HG03565 (cell line): ENCODE measurements at regions not wholly inside any gene's neighbourhood (a gene's known extent, or its start where the extent isn't known, plus 50 kb on each side); places are given as distances from the start of the nearest gene placed in this dataset.

Experiments
- ATAC-seq: cut with Tn5 transposase; IDR thresholded peaks from one replicate; pipeline ENCODE4 v1.9.1; 2021; ENCODE audit warnings: mild to moderate bottlenecking, moderate library complexity; ENCODE audit not compliant: unreplicated experiment

DNA sequence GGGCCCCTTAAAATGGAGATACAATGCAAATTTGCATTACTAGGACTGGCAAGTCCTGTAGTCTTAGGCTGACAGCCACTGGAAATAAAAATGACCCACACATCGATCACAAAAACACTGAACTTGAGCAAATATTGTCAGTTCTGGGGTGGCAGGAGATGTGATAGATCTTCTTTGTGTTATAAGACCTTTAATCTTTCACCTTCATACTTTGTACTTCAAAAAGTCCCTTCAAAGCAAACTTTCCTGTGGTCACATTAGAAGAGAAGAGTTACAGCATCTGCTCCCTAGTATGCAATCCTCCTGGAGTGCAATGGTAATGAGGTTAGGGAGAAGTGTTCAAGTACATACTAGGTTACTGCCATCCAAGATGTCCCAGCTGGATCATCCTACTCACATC lies 149.4 kb upstream of the KCNMB2 start:
- no peak for ATAC-seq

- no peak for ATAC-seq
Observed at GRCh38 chr3:178388473-178388872, 147.8 kb upstream of the KCNMB2 start.

DNA sequence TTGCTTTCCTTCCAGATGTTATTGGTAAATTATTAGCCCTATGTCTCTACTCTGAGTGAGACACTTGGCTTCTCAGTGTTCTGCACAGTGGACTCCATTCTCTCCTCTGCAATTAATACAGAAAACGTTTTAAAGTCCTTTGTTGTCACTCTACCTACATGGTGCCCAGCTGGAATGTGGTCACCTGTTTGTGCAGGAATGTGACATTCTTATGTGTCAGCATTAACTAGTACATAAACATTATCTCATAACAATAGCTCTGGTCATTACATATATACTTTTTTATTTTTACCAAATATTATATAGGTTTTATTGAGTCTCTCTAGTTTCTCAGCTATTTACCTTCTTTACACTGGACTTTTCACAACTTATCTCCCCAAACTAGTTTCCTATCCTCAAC lies 147.0 kb upstream of the KCNMB2 start:
- no peak for ATAC-seq

DNA sequence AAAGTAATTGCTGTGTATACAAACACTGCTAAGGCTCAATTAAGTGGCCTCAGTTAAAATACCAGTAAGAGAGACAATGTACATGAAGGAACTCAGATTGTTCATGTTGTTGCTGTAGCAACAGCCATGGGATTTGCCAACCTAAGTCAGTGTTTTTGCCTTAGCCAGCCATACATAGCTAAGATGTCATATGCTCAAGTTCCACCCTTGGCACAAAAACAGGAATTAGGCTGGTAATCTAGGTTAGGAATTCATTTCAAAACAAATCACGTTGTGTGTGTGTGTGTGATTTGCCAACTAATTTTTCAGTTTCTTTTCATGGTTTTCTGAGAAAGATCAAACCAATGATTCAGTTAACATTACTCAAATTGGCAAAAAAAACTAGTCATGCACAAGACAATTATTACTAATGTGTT lies 143.7 kb upstream of the KCNMB2 start:
- ATAC-seq, result no peak

GRCh38 chr3:178393146-178393545 lies 143.1 kb upstream of the KCNMB2 start:
- no peak for ATAC-seq

GRCh38 chr3:178393824-178394223 lies 142.4 kb upstream of the KCNMB2 start:
- ATAC-seq, result no peak

- no peak for ATAC-seq
Observed at GRCh38 chr3:178396318-178396717, 139.9 kb upstream of the KCNMB2 start.

DNA sequence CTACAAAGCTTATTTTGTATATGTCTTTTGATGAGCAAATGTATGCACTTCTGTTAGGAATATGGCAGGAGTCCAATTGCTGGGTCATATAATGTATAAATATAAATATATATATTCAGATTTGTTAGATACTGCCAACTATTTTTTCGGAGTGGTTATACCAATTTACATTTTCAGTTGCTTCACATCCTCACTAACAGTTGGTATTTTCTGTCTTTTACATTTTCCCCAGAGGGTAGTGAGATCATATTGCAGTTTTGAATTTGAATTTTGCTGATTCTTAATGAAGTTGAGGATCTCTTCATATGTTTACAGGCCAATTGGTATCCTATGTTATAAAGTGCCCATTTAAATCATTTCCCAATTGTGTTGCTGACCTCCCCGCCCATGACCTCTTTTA lies 139.0 kb upstream of the KCNMB2 start:
- no peak for ATAC-seq

DNA sequence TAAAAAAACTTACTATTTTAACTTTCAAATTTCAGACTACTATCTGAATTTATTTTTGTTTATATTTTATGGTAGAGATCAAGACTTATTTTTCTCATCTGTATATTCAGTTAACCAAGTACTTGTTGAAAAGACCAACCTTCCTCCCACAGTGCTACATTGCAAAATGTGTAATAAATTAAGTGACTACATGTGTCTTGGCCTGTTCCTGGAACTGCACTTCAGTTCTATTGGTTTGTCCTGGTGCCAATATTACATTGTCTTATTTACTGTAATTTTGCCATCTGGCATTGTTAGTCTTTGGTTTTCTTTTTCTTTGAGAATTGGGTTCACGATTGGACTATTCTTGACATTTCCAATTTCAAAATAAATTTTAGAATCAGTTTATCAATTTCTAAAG lies 138.4 kb upstream of the KCNMB2 start:
- ATAC-seq, result no peak

- no peak for ATAC-seq
Observed at GRCh38 chr3:178404961-178405360, 131.3 kb upstream of the KCNMB2 start.

- ATAC-seq, result no peak
Observed at GRCh38 chr3:178405531-178405930, 130.7 kb upstream of the KCNMB2 start.

DNA sequence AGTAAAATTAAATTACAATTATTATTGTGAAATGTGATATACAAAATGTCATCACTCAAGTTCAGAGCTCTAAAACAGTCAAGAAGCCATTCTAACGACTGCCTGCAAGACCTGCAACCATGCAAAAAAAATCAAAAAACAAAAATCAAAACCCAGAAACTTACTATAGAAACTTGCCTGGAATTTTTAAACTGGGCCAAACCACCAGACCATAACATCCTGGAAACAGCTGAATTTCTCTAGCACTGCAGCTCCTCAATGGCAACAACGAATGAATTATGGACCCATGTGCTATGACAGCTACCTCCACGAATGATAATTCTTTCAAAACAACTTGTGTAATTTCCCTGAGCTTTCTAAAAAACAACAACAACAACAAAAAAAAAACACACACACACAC lies 130.0 kb upstream of the KCNMB2 start:
- no peak for ATAC-seq

DNA sequence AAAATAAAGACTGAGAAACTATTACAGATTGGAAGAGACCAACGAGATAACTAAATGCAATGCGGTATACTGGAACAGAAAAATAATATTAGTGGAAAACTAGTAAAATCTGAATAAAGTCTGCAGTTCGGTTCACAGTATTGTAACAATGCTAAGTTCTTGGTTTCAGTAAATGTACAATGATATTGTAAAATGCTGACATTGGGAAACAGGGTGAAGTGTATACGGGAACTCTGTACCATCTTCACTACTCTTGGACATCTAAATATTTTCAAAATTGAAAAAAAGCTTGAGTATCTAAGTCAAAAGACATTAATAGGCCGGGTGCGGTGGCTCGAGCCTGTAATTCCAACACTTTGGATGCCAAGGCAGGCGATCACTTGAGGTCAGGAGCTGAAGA lies 120.9 kb upstream of the KCNMB2 start:
- ATAC-seq, result no peak

- ATAC-seq, result no peak
Observed at GRCh38 chr3:178417736-178418135, 118.5 kb upstream of the KCNMB2 start.

GRCh38 chr3:178419071-178419470 lies 117.2 kb upstream of the KCNMB2 start:
- ATAC-seq, result peak; percentile 40

DNA sequence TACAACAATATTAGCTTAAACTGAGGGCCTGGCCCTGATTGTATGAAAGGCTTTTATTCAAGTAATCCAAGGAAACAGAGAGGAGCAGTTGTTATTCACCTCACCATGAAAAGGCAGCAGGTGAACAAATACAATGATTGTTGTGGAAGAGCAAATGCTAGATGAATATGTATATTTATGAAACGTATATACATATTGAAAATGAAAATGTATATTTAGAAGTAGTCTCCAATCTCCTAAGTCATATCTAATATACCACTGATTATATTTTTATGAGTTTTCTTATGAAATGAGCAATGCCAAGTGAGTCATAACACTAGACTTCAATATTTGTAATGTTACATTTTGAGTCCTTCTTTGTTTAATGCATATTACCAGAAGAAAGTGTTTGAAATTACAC lies 116.2 kb upstream of the KCNMB2 start:
- peak; percentile 39 for ATAC-seq

- no peak for ATAC-seq
Observed at GRCh38 chr3:178421069-178421468, 115.2 kb upstream of the KCNMB2 start.

DNA sequence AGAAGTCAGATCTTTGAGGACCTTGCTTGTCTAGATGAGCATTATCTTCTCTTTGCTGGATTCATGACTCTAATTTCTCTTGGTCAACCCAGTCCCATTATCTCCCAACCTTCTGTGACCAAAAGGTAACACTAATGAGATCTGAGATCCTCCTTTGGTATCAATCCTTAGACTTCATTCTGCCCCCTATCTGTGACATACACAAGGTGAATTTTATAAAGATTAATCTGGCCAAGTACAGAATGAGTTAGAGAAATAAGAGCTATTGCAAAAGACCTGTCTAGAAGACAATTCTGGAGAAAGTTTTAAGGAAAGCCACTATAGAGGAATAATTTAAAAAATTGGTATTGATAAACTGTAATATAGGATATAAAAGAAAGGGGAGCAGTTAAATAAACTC lies 113.8 kb upstream of the KCNMB2 start:
- no peak for ATAC-seq

GRCh38 chr3:178428037-178428436 lies 108.2 kb upstream of the KCNMB2 start:
- ATAC-seq, result no peak

DNA sequence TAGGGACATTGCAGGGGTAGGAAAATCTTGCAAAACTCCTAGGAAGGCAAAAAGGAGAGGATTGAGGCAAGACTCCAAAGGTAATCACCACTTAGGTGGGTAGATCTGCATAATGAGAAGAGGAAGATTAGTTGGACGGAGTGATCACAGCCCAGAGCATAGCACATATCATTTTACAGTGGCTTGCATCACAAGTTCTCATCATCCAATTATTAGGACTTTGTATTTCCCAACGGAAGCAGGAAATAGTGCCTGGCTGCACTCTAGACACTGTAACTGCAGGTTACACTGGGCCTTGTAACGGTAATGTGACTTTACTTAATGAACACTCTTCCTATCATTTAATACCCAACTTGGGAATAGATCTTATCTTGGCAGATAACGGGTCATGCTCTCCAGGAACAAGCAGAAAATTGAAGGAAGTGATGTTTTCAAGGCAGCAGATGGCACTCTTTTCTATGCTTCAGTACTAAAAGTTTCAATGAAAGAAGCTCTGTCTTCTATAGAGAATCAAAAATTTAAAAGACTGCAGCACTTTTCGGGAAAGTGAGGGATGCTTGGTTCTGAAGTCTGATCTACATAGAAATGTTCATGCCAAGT lies 101.9 kb upstream of the KCNMB2 start:
- peak; percentile 37 for ATAC-seq

DNA sequence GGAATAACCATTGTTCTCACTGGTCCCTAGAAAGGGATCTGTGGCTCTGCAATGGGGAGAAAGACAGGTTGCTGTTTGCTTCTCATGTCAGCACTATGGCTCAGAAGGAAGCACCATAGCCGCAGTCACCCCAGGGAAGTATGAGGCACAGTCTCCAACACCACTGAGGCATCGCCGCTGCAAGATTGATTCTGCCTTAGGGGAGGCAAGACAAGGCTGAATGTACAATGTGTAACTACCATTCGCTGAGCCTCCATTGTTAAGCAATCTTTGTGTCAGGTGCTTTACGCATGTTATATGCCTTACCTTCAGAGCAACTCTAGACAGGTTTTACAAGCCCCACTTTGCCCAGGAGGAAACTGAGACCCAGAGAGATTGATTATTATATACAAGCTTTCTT lies 100.7 kb upstream of the KCNMB2 start:
- no peak for ATAC-seq

GRCh38 chr3:178436773-178437172 lies 99.5 kb upstream of the KCNMB2 start:
- peak; percentile 46 for ATAC-seq

- ATAC-seq, result no peak
Observed at GRCh38 chr3:178437236-178437635, 99.0 kb upstream of the KCNMB2 start.

GRCh38 chr3:178439504-178439903 lies 96.7 kb upstream of the KCNMB2 start:
- no peak for ATAC-seq
